WERI-Rb-1 (cell line): ENCODE measurements at regions not wholly inside any gene's neighbourhood (a gene's known extent, or its start where the extent isn't known, plus 50 kb on each side); places are given as distances from the start of the nearest gene placed in this dataset.

Source experiments
- DNase-seq: peaks from one replicate; pipeline ENCODE4 v3.0.0-alpha.2; 2020
- H3K27ac ChIP-seq: fragments of 250-450 bp; sonication (Bioruptor Pico); 2 replicates; pipeline ENCODE4 v1.5.1; 2020; ENCODE audit warnings: mild to moderate bottlenecking, moderate library complexity
- H3K27me3 ChIP-seq: fragments of 250-450 bp; sonication (Bioruptor Pico); 2 replicates; pipeline ENCODE4 v1.5.1; 2021; ENCODE audit warnings: mild to moderate bottlenecking, low read depth, moderate library complexity; ENCODE audit not compliant: insufficient read depth, severe bottlenecking
- H3K36me3 ChIP-seq: fragments of 250-450 bp; sonication (Bioruptor Pico); 2 replicates; pipeline ENCODE4 v1.5.1; 2020; ENCODE audit warnings: mild to moderate bottlenecking, moderate library complexity
- H3K4me3 ChIP-seq: 2 replicates; pipeline ENCODE4 v1.5.1; 2011; ENCODE audit warnings: low read depth, mild to moderate bottlenecking, control low read depth, low read length
- H3K9me3 ChIP-seq: fragments of 250-450 bp; sonication (Bioruptor Pico); 2 replicates; pipeline ENCODE4 v1.5.1; 2021; ENCODE audit warnings: mild to moderate bottlenecking, moderate library complexity; ENCODE audit not compliant: severe bottlenecking
- TF ChIP-seq, protein P1 (sequence below): IDR thresholded peaks from 2 replicates; pipeline ENCODE4 v1.5.1; 2011; ENCODE audit warnings: low read depth, mild to moderate bottlenecking, control low read depth, inconsistent platforms, low read length

GRCh38 chr3:87354398-87354797 lies 78.0 kb upstream of the POU1F1 start:
- H3K4me3 ChIP-seq, result no peak overlapping the region
- H3K9me3 ChIP-seq, result peaks cover 2% of the 10 kb centered on the region
- peaks cover 6% of the 10 kb centered on the region for H3K27me3 ChIP-seq
- H3K27ac ChIP-seq, result no peak overlapping the region
- DNase-seq, result no peak
- TF ChIP-seq, protein P1, sequence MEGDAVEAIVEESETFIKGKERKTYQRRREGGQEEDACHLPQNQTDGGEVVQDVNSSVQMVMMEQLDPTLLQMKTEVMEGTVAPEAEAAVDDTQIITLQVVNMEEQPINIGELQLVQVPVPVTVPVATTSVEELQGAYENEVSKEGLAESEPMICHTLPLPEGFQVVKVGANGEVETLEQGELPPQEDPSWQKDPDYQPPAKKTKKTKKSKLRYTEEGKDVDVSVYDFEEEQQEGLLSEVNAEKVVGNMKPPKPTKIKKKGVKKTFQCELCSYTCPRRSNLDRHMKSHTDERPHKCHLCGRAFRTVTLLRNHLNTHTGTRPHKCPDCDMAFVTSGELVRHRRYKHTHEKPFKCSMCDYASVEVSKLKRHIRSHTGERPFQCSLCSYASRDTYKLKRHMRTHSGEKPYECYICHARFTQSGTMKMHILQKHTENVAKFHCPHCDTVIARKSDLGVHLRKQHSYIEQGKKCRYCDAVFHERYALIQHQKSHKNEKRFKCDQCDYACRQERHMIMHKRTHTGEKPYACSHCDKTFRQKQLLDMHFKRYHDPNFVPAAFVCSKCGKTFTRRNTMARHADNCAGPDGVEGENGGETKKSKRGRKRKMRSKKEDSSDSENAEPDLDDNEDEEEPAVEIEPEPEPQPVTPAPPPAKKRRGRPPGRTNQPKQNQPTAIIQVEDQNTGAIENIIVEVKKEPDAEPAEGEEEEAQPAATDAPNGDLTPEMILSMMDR, result no peak
- H3K36me3 ChIP-seq, result no peaks in the 10 kb centered on the region

- Histone ChIP-seq H3K27me3 (peaks cover 7% of the 10 kb centered on the region), H3K36me3 (no peaks in the 10 kb centered on the region), H3K4me3 (no peak overlapping the region), H3K9me3 (peaks cover 2% of the 10 kb centered on the region), H3K27ac (no peak overlapping the region)
- TF ChIP-seq, protein P1, result no peak
- no peak for DNase-seq
Observed at GRCh38 chr3:87351937-87352336, 75.6 kb upstream of the POU1F1 start.

GRCh38 chr3:87350367-87351199 lies 74.2 kb upstream of the POU1F1 start:
- Histone ChIP-seq H3K27me3 (peaks cover 7% of the 10 kb centered on the region), H3K36me3 (no peaks in the 10 kb centered on the region), H3K4me3 (no peak overlapping the region), H3K9me3 (no peaks in the 10 kb centered on the region), H3K27ac (no peak overlapping the region)
- DNase-seq, result no peak
- TF ChIP-seq, protein P1, result peak; percentile 69

DNA sequence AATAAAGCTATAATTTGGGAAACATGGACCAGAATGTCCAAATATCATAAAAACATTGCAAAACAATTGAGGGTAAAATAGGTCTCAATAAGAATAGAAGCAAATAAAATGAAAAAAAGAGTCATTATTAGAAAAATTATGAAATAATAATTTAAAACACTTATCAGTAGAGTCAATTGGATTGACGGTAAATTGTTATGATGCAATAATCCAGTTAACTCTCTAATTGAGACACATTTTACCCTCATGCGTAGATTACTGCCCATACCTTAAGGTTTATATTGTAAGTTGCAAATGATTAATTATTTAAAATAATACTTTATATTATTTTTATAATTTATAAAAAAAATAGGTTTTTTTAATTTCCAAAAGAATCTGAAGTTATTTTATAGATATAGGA lies 73.4 kb upstream of the POU1F1 start:
- Histone ChIP-seq H3K36me3 (no peaks in the 10 kb centered on the region), H3K27me3 (peaks cover 7% of the 10 kb centered on the region), H3K27ac (no peak overlapping the region), H3K9me3 (no peaks in the 10 kb centered on the region), H3K4me3 (no peak overlapping the region)
- TF ChIP-seq, protein P1, result no peak
- no peak for DNase-seq

- DNase-seq, result no peak
Observed at GRCh38 chr3:87336761-87337160, 60.4 kb upstream of the POU1F1 start.

More at GRCh38 chr3:87336761-87337160, 60.4 kb upstream of the POU1F1 start:
- Histone ChIP-seq H3K27ac (no peak overlapping the region), H3K9me3 (no peaks in the 10 kb centered on the region), H3K27me3 (no peaks in the 10 kb centered on the region), H3K4me3 (no peak overlapping the region), H3K36me3 (no peaks in the 10 kb centered on the region)
- TF ChIP-seq, protein P1, result no peak
